ENCODE measurements at regions not wholly inside any gene's neighbourhood (a gene's known extent, or its start where the extent isn't known, plus 50 kb on each side); places are given as distances from the start of the nearest gene placed in this dataset.
"Not testable (repeated sequence)": the region's sequence is repeated elsewhere in the genome, so short reads cannot be mapped to it uniquely, and the experiment has no call there.

DNA sequence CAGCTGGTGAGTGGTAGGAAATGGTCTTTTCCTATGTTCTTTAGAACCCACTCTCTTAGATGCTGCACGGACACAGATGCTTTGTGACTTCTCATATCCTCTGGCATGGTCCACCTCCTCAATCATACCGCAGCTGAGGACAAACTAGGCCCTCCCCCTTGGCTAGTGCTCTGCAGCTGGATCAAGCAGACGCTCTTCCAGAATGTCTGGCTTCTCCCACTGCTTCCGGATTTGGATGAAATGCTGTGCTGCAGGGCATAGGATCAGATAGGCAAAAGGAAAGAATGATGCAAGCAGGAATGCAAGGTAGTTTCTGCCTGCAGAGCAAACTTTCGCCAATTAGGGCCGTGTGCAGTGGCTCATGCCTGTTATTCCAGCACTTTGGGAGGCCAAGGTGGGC lies 75.7 kb upstream of the SLC4A7 start:
- no peak overlapping the region for H3K4me3 ChIP-seq (ENCODE audit: extremely low read depth, insufficient read depth, low read length, poor library complexity, severe bottlenecking)
- no peaks in the 10 kb centered on the region for H3K4me1 ChIP-seq (ENCODE audit: control insufficient read depth, insufficient read depth, low read length, poor library complexity, severe bottlenecking)
- no peak overlapping the region for H3K27ac ChIP-seq (ENCODE audit: low read depth, low read length, severe bottlenecking)
- 86 to 87% methylated on average over 6 of the region's 6 CpGs for WGBS, 2 experiments (ENCODE audit: insufficient coverage in 2 of 2)
- no peaks in the 10 kb centered on the region for H3K9me3 ChIP-seq (ENCODE audit: control insufficient read depth, low read length)
- H3K36me3 ChIP-seq (ENCODE audit: control insufficient read depth, insufficient read depth, low read length) = no peaks in the 10 kb centered on the region

GRCh38 chr3:27559381-27559780 lies 75.2 kb upstream of the SLC4A7 start:
- Histone ChIP-seq H3K36me3 (ENCODE audit: control insufficient read depth, insufficient read depth, low read length) (no peaks in the 10 kb centered on the region), H3K4me1 (ENCODE audit: control insufficient read depth, insufficient read depth, low read length, poor library complexity, severe bottlenecking) (no peaks in the 10 kb centered on the region), H3K9me3 (ENCODE audit: control insufficient read depth, low read length) (no peaks in the 10 kb centered on the region), H3K4me3 (ENCODE audit: extremely low read depth, insufficient read depth, low read length, poor library complexity, severe bottlenecking) (no peak overlapping the region), H3K27ac (ENCODE audit: low read depth, low read length, severe bottlenecking) (no peak overlapping the region)

- Histone ChIP-seq H3K4me1 (ENCODE audit: control insufficient read depth, insufficient read depth, low read length, poor library complexity, severe bottlenecking) (no peaks in the 10 kb centered on the region), H3K4me3 (ENCODE audit: extremely low read depth, insufficient read depth, low read length, poor library complexity, severe bottlenecking) (no peak overlapping the region), H3K36me3 (ENCODE audit: control insufficient read depth, insufficient read depth, low read length) (no peaks in the 10 kb centered on the region), H3K27ac (ENCODE audit: low read depth, low read length, severe bottlenecking) (no peak overlapping the region), H3K9me3 (ENCODE audit: control insufficient read depth, low read length) (no peaks in the 10 kb centered on the region)
- WGBS, 2 experiments (ENCODE audit: insufficient coverage in 2 of 2) = 100% methylated on average over 1 of the region's 2 CpGs; no CpG with 5 or more reads in 1 of the 2 experiments
These were observed 73.2 kb upstream of the SLC4A7 start for GRCh38 chr3:27557411-27557810.

GRCh38 chr3:27556887-27557286 lies 72.7 kb upstream of the SLC4A7 start:
- H3K4me3 ChIP-seq (ENCODE audit: extremely low read depth, insufficient read depth, low read length, poor library complexity, severe bottlenecking) = no peak overlapping the region

DNA sequence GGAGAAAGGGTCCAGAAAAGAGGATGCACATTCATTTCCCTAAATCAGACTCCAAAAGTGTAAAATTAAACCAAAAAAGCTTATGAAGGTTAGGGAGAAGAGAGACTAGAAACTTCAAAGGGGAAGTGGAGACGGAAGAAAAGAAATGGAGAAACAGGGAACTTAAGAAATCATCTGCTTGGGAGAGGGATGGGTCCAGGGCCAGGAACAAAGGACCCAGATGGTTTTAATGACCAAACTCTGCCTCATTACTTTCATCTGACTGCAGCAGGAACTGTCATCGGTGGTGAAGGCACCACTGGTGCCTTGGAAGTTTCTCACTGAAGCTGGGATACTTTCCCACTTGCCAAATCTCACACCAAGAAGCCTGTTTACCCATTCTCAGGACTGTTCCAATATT lies 70.5 kb upstream of the SLC4A7 start:
- H3K4me1 ChIP-seq (ENCODE audit: control insufficient read depth, insufficient read depth, low read length, poor library complexity, severe bottlenecking) = no peaks in the 10 kb centered on the region
- no peak overlapping the region for H3K4me3 ChIP-seq (ENCODE audit: extremely low read depth, insufficient read depth, low read length, poor library complexity, severe bottlenecking)
- WGBS, 2 experiments (ENCODE audit: insufficient coverage in 2 of 2) = 93 to 94% methylated on average over 2 of the region's 2 CpGs
- H3K27ac ChIP-seq (ENCODE audit: low read depth, low read length, severe bottlenecking) = no peak overlapping the region
- no peaks in the 10 kb centered on the region for H3K9me3 ChIP-seq (ENCODE audit: control insufficient read depth, low read length)
- no peaks in the 10 kb centered on the region for H3K36me3 ChIP-seq (ENCODE audit: control insufficient read depth, insufficient read depth, low read length)

More at GRCh38 chr3:27556887-27557286, 72.7 kb upstream of the SLC4A7 start:
- H3K27ac ChIP-seq (ENCODE audit: low read depth, low read length, severe bottlenecking) = no peak overlapping the region
- H3K4me1 ChIP-seq (ENCODE audit: control insufficient read depth, insufficient read depth, low read length, poor library complexity, severe bottlenecking) = no peaks in the 10 kb centered on the region
- WGBS, 2 experiments (ENCODE audit: insufficient coverage in 2 of 2) = 100% methylated on average over 2 of the region's 4 CpGs; no CpG with 5 or more reads in 1 of the 2 experiments
- H3K9me3 ChIP-seq (ENCODE audit: control insufficient read depth, low read length) = no peaks in the 10 kb centered on the region
- no peaks in the 10 kb centered on the region for H3K36me3 ChIP-seq (ENCODE audit: control insufficient read depth, insufficient read depth, low read length)

GRCh38 chr3:27553886-27554540 lies 69.8 kb upstream of the SLC4A7 start:
- H3K27ac ChIP-seq (ENCODE audit: low read depth, low read length, severe bottlenecking) = no peak overlapping the region
- no peak overlapping the region for H3K4me3 ChIP-seq (ENCODE audit: extremely low read depth, insufficient read depth, low read length, poor library complexity, severe bottlenecking)
- WGBS, 2 experiments (ENCODE audit: insufficient coverage in 2 of 2) = 82 to 93% methylated on average over 1 of the region's 2 CpGs

GRCh38 chr3:27552708-27553107 lies 68.5 kb upstream of the SLC4A7 start:
- H3K27ac ChIP-seq (ENCODE audit: low read depth, low read length, severe bottlenecking); H3K4me1 ChIP-seq (ENCODE audit: control insufficient read depth, insufficient read depth, low read length, poor library complexity, severe bottlenecking); H3K36me3 ChIP-seq (ENCODE audit: control insufficient read depth, insufficient read depth, low read length); H3K9me3 ChIP-seq (ENCODE audit: control insufficient read depth, low read length); H3K4me3 ChIP-seq (ENCODE audit: extremely low read depth, insufficient read depth, low read length, poor library complexity, severe bottlenecking): not testable (repeated sequence)
- 81 to 89% methylated on average over 4 to 5 of the region's 5 CpGs for WGBS, 2 experiments (ENCODE audit: insufficient coverage in 2 of 2)

More at GRCh38 chr3:27553886-27554540, 69.8 kb upstream of the SLC4A7 start:
- no peaks in the 10 kb centered on the region for H3K4me1 ChIP-seq (ENCODE audit: control insufficient read depth, insufficient read depth, low read length, poor library complexity, severe bottlenecking)
- H3K9me3 ChIP-seq (ENCODE audit: control insufficient read depth, low read length) = no peaks in the 10 kb centered on the region
- H3K36me3 ChIP-seq (ENCODE audit: control insufficient read depth, insufficient read depth, low read length) = no peaks in the 10 kb centered on the region

DNA sequence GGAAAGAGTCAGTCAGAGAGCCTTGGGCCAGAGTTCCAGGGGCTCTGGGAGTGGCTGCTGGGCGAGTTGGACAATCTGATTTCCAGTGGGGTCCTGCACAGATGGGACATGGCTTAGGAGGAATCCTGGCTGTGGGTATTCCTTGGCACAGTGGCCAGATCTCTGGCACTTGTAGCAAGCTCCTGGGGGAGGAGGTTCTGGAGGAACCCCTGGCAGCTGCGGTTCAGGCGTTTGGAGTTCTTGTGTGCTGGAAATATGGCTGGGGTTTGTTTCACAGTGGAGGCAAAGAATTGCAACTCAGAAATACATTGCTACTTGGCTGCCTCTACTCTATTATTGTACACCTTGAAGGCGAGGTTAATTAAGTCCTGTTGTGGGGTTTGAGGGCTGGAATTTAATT lies 67.2 kb upstream of the SLC4A7 start:
- H3K36me3 ChIP-seq (ENCODE audit: control insufficient read depth, insufficient read depth, low read length); H3K4me1 ChIP-seq (ENCODE audit: control insufficient read depth, insufficient read depth, low read length, poor library complexity, severe bottlenecking); H3K9me3 ChIP-seq (ENCODE audit: control insufficient read depth, low read length); H3K27ac ChIP-seq (ENCODE audit: low read depth, low read length, severe bottlenecking); H3K4me3 ChIP-seq (ENCODE audit: extremely low read depth, insufficient read depth, low read length, poor library complexity, severe bottlenecking): not testable (repeated sequence)
- WGBS, 2 experiments (ENCODE audit: insufficient coverage in 2 of 2) = 93 to 100% methylated on average over 1 to 3 of the region's 4 CpGs

- no peaks in the 10 kb centered on the region for H3K4me1 ChIP-seq (ENCODE audit: control insufficient read depth, insufficient read depth, low read length, poor library complexity, severe bottlenecking)
- no CpG with 5 or more reads among the region's 1 CpG for WGBS, 2 experiments (ENCODE audit: insufficient coverage in 2 of 2)
- no peak overlapping the region for H3K4me3 ChIP-seq (ENCODE audit: extremely low read depth, insufficient read depth, low read length, poor library complexity, severe bottlenecking)
- H3K27ac ChIP-seq (ENCODE audit: low read depth, low read length, severe bottlenecking) = no peak overlapping the region
- no peaks in the 10 kb centered on the region for H3K36me3 ChIP-seq (ENCODE audit: control insufficient read depth, insufficient read depth, low read length)
- no peaks in the 10 kb centered on the region for H3K9me3 ChIP-seq (ENCODE audit: control insufficient read depth, low read length)
These were observed 60.9 kb upstream of the SLC4A7 start for GRCh38 chr3:27545061-27545460.

- Histone ChIP-seq H3K36me3 (ENCODE audit: control insufficient read depth, insufficient read depth, low read length) (no peaks in the 10 kb centered on the region), H3K27ac (ENCODE audit: low read depth, low read length, severe bottlenecking) (no peak overlapping the region), H3K9me3 (ENCODE audit: control insufficient read depth, low read length) (no peaks in the 10 kb centered on the region), H3K4me1 (ENCODE audit: control insufficient read depth, insufficient read depth, low read length, poor library complexity, severe bottlenecking) (no peaks in the 10 kb centered on the region), H3K4me3 (ENCODE audit: extremely low read depth, insufficient read depth, low read length, poor library complexity, severe bottlenecking) (no peak overlapping the region)
- WGBS, 2 experiments (ENCODE audit: insufficient coverage in 2 of 2) = no CpG with 5 or more reads among the region's 3 CpGs
These were observed 60.2 kb upstream of the SLC4A7 start for GRCh38 chr3:27544372-27544865.

DNA sequence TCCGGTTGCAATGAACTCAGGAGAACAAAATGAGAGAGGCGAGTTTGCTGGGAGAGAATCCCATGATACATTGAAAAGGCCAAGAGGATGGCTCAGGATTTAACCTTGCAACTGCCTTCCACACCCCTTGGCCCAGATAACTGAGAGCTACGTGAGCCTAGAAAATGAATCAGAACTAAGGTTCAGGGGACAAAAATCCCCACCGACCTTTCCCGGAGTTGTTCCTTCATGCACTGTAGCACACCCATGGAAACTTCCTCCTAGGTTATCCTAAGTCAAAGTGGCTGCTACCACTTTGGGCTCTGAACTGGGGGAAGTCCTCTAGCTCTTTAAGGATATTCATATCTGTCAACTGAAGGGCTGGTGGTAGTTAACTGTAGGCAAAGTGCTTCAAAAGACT lies 58.3 kb upstream of the SLC4A7 start:
- 89 to 100% methylated on average over 3 to 5 of the region's 5 CpGs for WGBS, 2 experiments (ENCODE audit: insufficient coverage in 2 of 2)
- Histone ChIP-seq H3K9me3 (ENCODE audit: control insufficient read depth, low read length) (no peaks in the 10 kb centered on the region), H3K4me3 (ENCODE audit: extremely low read depth, insufficient read depth, low read length, poor library complexity, severe bottlenecking) (no peak overlapping the region)

More for the DNA sequence above, 58.3 kb upstream of the SLC4A7 start:
- no peaks in the 10 kb centered on the region for H3K4me1 ChIP-seq (ENCODE audit: control insufficient read depth, insufficient read depth, low read length, poor library complexity, severe bottlenecking)
- no peak overlapping the region for H3K27ac ChIP-seq (ENCODE audit: low read depth, low read length, severe bottlenecking)
- H3K36me3 ChIP-seq (ENCODE audit: control insufficient read depth, insufficient read depth, low read length) = no peaks in the 10 kb centered on the region

Measured in mesodermal cell (in vitro differentiated cells).